Neural crest cell (in vitro differentiated cells): ENCODE measurements at regions not wholly inside any gene's neighbourhood (a gene's known extent, or its start where the extent isn't known, plus 50 kb on each side); places are given as distances from the start of the nearest gene placed in this dataset.

Experiments
- DNase-seq: peaks from one replicate; pipeline ENCODE4 v3.0.0; 2021; ENCODE audit warnings: low read depth, mixed read lengths, low spot score
- H3K27ac Mint-ChIP-seq: one replicate; pipeline ENCODE4 v1.8.0; 2021; ENCODE audit warnings: mild to moderate bottlenecking, mixed read lengths; ENCODE audit not compliant: unreplicated experiment
- H3K27me3 Mint-ChIP-seq: 2 replicates; pipeline ENCODE4 v1.8.0; 2021; ENCODE audit warnings: low read depth, mild to moderate bottlenecking, mixed read lengths
- H3K36me3 Mint-ChIP-seq: 2 replicates; pipeline ENCODE4 v1.8.0; 2021; ENCODE audit warnings: low read depth, mild to moderate bottlenecking, mixed read lengths
- H3K4me1 Mint-ChIP-seq: 2 replicates; pipeline ENCODE4 v1.8.0; 2021; ENCODE audit warnings: mixed read lengths
- H3K4me3 Mint-ChIP-seq: one replicate; pipeline ENCODE4 v1.8.0; 2021; ENCODE audit warnings: mild to moderate bottlenecking, mixed read lengths
- H3K9me3 Mint-ChIP-seq: 2 replicates; pipeline ENCODE4 v1.8.0; 2021; ENCODE audit warnings: mixed read lengths
- CTCF ChIP-seq: fragments of 200-600 bp; sonication (generic); conservative IDR thresholded peaks from 2 replicates; pipeline ENCODE4 v1.5.0; 2021; ENCODE audit warnings: antibody characterized with exemption, mild to moderate bottlenecking

GRCh38 chr5:60339691-60340201 lies 360.2 kb downstream of the DEPDC1B start:
- no peaks in the 10 kb centered on the region for H3K9me3 Mint-ChIP-seq
- H3K4me3 Mint-ChIP-seq = no peak overlapping the region
- no peaks in the 10 kb centered on the region for H3K36me3 Mint-ChIP-seq
- H3K27ac Mint-ChIP-seq = no peak overlapping the region
- DNase-seq = no peak
- no peaks in the 10 kb centered on the region for H3K27me3 Mint-ChIP-seq
- no peaks in the 10 kb centered on the region for H3K4me1 Mint-ChIP-seq
- TF ChIP-seq CTCF = no peak

GRCh38 chr5:60338846-60339245 lies 361.1 kb downstream of the DEPDC1B start:
- Mint-ChIP-seq H3K4me1 (no peaks in the 10 kb centered on the region), H3K9me3 (no peaks in the 10 kb centered on the region), H3K27ac (no peak overlapping the region), H3K36me3 (no peaks in the 10 kb centered on the region), H3K4me3 (no peak overlapping the region), H3K27me3 (no peaks in the 10 kb centered on the region)
- no peak for TF ChIP-seq CTCF
- no peak for DNase-seq

DNA sequence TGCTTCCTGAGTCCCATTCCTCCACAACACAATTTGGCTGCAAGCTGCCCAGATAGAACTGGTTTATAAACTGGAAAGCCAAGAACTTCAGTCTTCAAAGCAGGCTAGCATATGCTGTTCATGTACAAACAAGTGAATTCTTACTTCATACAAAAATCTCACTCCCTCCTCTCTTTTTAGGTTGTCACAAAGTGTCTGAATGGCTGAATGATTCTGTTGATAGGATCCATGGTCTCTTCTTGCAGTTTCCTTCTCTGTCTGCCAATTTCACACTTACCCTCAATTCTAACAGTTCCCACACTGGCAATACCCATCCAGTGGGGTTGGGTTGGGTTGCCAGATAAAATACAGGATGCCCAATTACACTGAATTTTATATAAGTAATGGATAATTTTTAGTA lies 363.5 kb downstream of the DEPDC1B start:
- Mint-ChIP-seq H3K4me1 (no peaks in the 10 kb centered on the region), H3K4me3 (no peak overlapping the region), H3K27me3 (no peaks in the 10 kb centered on the region), H3K9me3 (no peaks in the 10 kb centered on the region), H3K36me3 (no peaks in the 10 kb centered on the region), H3K27ac (no peak overlapping the region)
- TF ChIP-seq CTCF = no peak
- no peak for DNase-seq

- no peaks in the 10 kb centered on the region for H3K9me3 Mint-ChIP-seq
- H3K27me3 Mint-ChIP-seq = no peaks in the 10 kb centered on the region
- no peaks in the 10 kb centered on the region for H3K36me3 Mint-ChIP-seq
- TF ChIP-seq CTCF = no peak
- H3K27ac Mint-ChIP-seq = no peak overlapping the region
- H3K4me1 Mint-ChIP-seq = no peaks in the 10 kb centered on the region
- H3K4me3 Mint-ChIP-seq = no peak overlapping the region
- no peak for DNase-seq
Measured at GRCh38 chr5:60335913-60336312, 364.1 kb downstream of the DEPDC1B start.

DNA sequence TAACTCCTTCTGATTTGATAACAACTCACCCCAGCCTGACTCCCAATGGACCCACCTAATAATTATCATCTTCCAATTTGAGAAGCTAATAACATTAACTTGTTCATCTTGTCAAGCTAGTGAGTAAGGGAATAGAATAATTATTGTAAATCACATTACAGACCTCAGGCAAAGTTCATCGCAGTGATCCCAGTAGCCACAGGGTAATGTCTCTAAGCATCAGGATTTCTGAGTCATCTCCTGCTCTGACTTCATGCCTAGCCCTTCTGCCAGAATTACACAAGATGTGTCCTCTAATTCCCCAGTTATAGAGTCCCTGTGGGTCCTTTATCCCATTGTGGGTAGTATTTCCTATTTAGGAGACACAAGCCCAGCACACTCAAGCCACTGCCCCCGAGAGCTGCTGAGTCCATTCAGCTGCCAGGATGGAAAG lies 365.7 kb downstream of the DEPDC1B start:
- Mint-ChIP-seq H3K4me1 (no peaks in the 10 kb centered on the region), H3K27me3 (peaks cover 3% of the 10 kb centered on the region), H3K9me3 (no peaks in the 10 kb centered on the region), H3K36me3 (no peaks in the 10 kb centered on the region), H3K4me3 (no peak overlapping the region), H3K27ac (no peak overlapping the region)
- DNase-seq = no peak
- no peak for TF ChIP-seq CTCF
